ENCODE measurements at regions not wholly inside any gene's neighbourhood (a gene's known extent, or its start where the extent isn't known, plus 50 kb on each side); places are given as distances from the start of the nearest gene placed in this dataset.

- TF ChIP-seq, protein P1, sequence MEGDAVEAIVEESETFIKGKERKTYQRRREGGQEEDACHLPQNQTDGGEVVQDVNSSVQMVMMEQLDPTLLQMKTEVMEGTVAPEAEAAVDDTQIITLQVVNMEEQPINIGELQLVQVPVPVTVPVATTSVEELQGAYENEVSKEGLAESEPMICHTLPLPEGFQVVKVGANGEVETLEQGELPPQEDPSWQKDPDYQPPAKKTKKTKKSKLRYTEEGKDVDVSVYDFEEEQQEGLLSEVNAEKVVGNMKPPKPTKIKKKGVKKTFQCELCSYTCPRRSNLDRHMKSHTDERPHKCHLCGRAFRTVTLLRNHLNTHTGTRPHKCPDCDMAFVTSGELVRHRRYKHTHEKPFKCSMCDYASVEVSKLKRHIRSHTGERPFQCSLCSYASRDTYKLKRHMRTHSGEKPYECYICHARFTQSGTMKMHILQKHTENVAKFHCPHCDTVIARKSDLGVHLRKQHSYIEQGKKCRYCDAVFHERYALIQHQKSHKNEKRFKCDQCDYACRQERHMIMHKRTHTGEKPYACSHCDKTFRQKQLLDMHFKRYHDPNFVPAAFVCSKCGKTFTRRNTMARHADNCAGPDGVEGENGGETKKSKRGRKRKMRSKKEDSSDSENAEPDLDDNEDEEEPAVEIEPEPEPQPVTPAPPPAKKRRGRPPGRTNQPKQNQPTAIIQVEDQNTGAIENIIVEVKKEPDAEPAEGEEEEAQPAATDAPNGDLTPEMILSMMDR (IDR thresholded peaks at IDR 0.05; ENCODE audit: control insufficient read depth, insufficient read depth, low read depth, low read length, missing control alignments) = no peak
- H3K4me3 ChIP-seq (ENCODE audit: control insufficient read depth, low read depth, low read length) = no peak overlapping the region
- DNase-seq (ENCODE audit: low read depth) = no peak
Observed at GRCh38 chr18:78518805-78519204, 460.8 kb upstream of the SALL3 start.

DNA sequence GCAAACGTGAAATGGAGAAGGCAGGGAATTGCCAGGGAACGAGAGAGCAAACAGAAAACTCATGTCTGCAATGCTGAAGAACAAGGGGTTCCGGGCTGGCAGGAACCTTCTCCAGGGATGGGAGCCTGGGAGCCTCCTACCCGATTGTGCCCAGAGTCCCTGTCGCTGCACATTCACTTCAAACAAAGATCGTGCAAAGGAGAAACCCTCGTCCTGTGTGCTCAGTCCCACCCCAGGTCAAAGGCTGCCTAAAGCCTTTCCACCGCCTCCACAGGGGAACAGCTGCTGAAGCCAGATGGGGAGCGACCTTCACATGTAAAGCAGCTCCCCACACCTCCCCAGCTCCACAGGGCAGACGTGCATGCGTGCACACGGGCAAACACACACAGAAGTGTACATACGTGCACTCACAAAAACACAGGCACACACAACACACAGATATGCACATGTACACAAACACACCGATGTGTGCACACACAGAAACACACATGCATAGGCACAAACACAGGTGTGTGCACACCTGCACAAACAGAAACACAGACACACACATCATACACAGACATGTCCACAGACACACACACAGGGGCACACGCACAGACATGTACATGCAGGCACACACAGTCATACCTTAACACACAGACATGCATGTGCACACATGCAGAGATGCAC, 460.1 kb upstream of the SALL3 start:
- TF ChIP-seq, protein P1 (IDR thresholded peaks at IDR 0.05; ENCODE audit: control insufficient read depth, insufficient read depth, low read depth, low read length, missing control alignments) = no peak
- no peak overlapping the region for H3K4me3 ChIP-seq (ENCODE audit: control insufficient read depth, low read depth, low read length)
- no peak for DNase-seq (ENCODE audit: low read depth)

DNA sequence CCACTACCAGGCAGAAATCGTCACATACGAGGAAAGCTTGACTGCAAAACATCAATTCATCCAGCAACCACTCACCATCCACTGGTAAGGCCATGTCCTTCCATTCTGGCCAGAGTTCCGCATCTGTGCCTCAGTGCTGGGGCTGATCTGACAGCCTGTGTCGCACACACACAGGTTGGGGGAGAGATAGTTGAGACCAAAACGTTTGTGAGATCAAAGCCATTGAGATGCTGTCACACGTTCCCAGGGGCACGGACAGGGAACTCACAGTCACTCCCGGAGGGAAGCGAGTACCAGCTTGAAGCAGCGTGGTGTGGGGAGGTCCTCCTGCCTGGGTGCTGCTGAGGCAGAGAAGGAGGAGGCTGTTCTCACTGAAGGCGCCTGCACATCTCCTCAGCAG, 458.5 kb upstream of the SALL3 start:
- TF ChIP-seq, protein P1 (IDR thresholded peaks at IDR 0.05; ENCODE audit: control insufficient read depth, insufficient read depth, low read depth, low read length, missing control alignments) = no peak
- H3K4me3 ChIP-seq (ENCODE audit: control insufficient read depth, low read depth, low read length) = no peak overlapping the region
- DNase-seq (ENCODE audit: low read depth) = no peak

- no peak overlapping the region for H3K4me3 ChIP-seq (ENCODE audit: control insufficient read depth, low read depth, low read length)
- DNase-seq (ENCODE audit: low read depth) = no peak
- TF ChIP-seq, protein P1 (IDR thresholded peaks at IDR 0.05; ENCODE audit: control insufficient read depth, insufficient read depth, low read depth, low read length, missing control alignments) = no peak
Observed at GRCh38 chr18:78521744-78522143, 457.9 kb upstream of the SALL3 start.

DNA sequence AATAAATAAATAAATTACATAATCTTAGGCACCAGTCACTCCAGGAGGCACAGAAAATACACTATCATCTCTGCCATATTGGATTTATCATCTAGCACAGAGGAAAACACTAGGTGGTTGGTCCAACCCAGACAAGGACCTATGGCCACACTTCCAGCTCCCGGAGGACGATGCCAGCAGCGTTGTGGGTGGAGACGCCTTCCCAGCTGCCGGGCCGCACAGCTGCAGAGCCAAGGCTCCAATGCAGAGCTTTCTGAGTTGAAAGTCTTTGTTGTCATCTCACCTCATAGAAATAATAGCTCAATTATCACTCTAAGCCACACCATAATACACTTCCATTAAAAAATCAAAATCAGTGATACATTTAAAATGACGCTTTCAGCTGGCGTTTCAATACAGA, 457.1 kb upstream of the SALL3 start:
- H3K4me3 ChIP-seq (ENCODE audit: control insufficient read depth, low read depth, low read length) = no peak overlapping the region
- TF ChIP-seq, protein P1 (IDR thresholded peaks at IDR 0.05; ENCODE audit: control insufficient read depth, insufficient read depth, low read depth, low read length, missing control alignments) = no peak
- DNase-seq (ENCODE audit: low read depth) = no peak

DNA sequence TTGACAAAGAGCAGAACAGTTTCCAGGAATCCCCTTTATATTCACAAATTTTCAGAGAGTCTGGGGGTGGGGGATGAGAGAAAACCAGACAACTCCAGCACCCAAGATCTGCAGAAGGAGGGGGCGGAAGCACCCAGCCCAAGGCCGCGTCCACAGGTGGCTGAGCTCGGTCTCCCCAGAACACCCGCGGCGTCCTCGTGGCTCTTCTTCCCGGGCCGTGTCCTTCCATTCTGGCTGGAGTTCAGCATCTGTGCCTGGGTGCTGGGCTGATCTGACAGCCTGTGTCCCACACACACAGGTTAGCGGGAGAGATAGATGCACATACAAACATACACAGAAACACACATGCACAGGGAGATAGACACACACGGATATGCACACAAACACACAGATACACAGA, 455.8 kb upstream of the SALL3 start:
- TF ChIP-seq, protein P1 (IDR thresholded peaks at IDR 0.05; ENCODE audit: control insufficient read depth, insufficient read depth, low read depth, low read length, missing control alignments) = no peak
- no peak for DNase-seq (ENCODE audit: low read depth)

More for the DNA sequence above, 455.8 kb upstream of the SALL3 start:
- no peak overlapping the region for H3K4me3 ChIP-seq (ENCODE audit: control insufficient read depth, low read depth, low read length)

Data from AG09309 (cell line).